HPDE6-E6E7 (cell line): ENCODE measurements at regions not wholly inside any gene's neighbourhood (a gene's known extent, or its start where the extent isn't known, plus 50 kb on each side); places are given as distances from the start of the nearest gene placed in this dataset.
"Not testable (repeated sequence)": the region's sequence is repeated elsewhere in the genome, so short reads cannot be mapped to it uniquely, and the experiment has no call there.

Source experiments
- DNase-seq: peaks from one replicate; pipeline ENCODE4 v3.0.0; 2011; ENCODE audit warnings: missing footprints; ENCODE audit errors: extremely low spot score

- not testable (repeated sequence) for DNase-seq
These were observed 640.3 kb downstream of the EPHA3 start for GRCh38 chr3:89747541-89748278.

- no peak for DNase-seq
These were observed 655.0 kb downstream of the EPHA3 start for GRCh38 chr3:89762405-89762804.

- DNase-seq: no peak
These were observed 676.0 kb downstream of the EPHA3 start for GRCh38 chr3:89783341-89783927.

GRCh38 chr3:89787485-89787884, 680.1 kb downstream of the EPHA3 start:
- no peak for DNase-seq

GRCh38 chr3:89787979-89788378, 680.6 kb downstream of the EPHA3 start:
- DNase-seq: no peak

- DNase-seq: no peak
These were observed 688.1 kb downstream of the EPHA3 start for GRCh38 chr3:89795506-89795905.

- no peak for DNase-seq
These were observed 695.5 kb downstream of the EPHA3 start for GRCh38 chr3:89802881-89803280.

GRCh38 chr3:89803711-89804110, 696.3 kb downstream of the EPHA3 start:
- no peak for DNase-seq

- DNase-seq: no peak
These were observed 698.7 kb downstream of the EPHA3 start for GRCh38 chr3:89806166-89806565.

GRCh38 chr3:89808680-89809197, 701.3 kb downstream of the EPHA3 start:
- no peak for DNase-seq

- DNase-seq: no peak
These were observed 706.1 kb downstream of the EPHA3 start for GRCh38 chr3:89813500-89813899.

GRCh38 chr3:89841041-89841440, 733.6 kb downstream of the EPHA3 start:
- DNase-seq: peak; percentile 3

GRCh38 chr3:89845053-89845452, 737.6 kb downstream of the EPHA3 start:
- no peak for DNase-seq

- peak; percentile 3 for DNase-seq
These were observed 740.5 kb downstream of the EPHA3 start for GRCh38 chr3:89847955-89848354.

- DNase-seq: peak; percentile 44
These were observed 744.7 kb downstream of the EPHA3 start for GRCh38 chr3:89851974-89852621.

- DNase-seq: no peak
These were observed 752.3 kb downstream of the EPHA3 start for GRCh38 chr3:89859757-89860156.

- DNase-seq: no peak
These were observed 759.9 kb downstream of the EPHA3 start for GRCh38 chr3:89867286-89867685.

GRCh38 chr3:89876116-89876515, 768.7 kb downstream of the EPHA3 start:
- no peak for DNase-seq

- DNase-seq: no peak
These were observed 769.8 kb downstream of the EPHA3 start for GRCh38 chr3:89877230-89877629.

- no peak for DNase-seq
These were observed 782.0 kb downstream of the EPHA3 start for GRCh38 chr3:89889386-89889785.

GRCh38 chr3:89908711-89909213, 801.3 kb downstream of the EPHA3 start:
- no peak for DNase-seq

GRCh38 chr3:89912031-89912430, 804.6 kb downstream of the EPHA3 start:
- DNase-seq: no peak
